IMR-90 (cell line): ENCODE measurements at regions not wholly inside any gene's neighbourhood (a gene's known extent, or its start where the extent isn't known, plus 50 kb on each side); places are given as distances from the start of the nearest gene placed in this dataset.

Experiments
- BHLHE40 ChIP-seq: fragments of 150-350 bp; IDR thresholded peaks from 2 replicates; pipeline ENCODE4 v1.6.1; 2016; ENCODE audit warnings: mild to moderate bottlenecking, low read depth, low read length
- FOS ChIP-seq: fragments of 150-350 bp; IDR thresholded peaks from 2 replicates; pipeline ENCODE4 v1.6.1; 2016; ENCODE audit warnings: low read depth, low read length
- MAZ ChIP-seq: IDR thresholded peaks from 2 replicates; pipeline ENCODE4 v1.6.1; 2012; ENCODE audit warnings: low read depth, mild to moderate bottlenecking, low read length, improper control_type of control experiment, moderate library complexity, borderline replicate concordance
- RAD21 ChIP-seq: IDR thresholded peaks from 2 replicates; pipeline ENCODE4 v1.6.1; 2012; ENCODE audit warnings: low read length, improper control_type of control experiment
- TF ChIP-seq, protein P1 (sequence below): fragments of 150-350 bp; IDR thresholded peaks from 2 replicates; pipeline ENCODE4 v1.6.1; 2016; ENCODE audit warnings: low read depth, mild to moderate bottlenecking, low read length, moderate library complexity, borderline replicate concordance
- TF ChIP-seq, protein P2 (sequence below): conservative IDR thresholded peaks from 2 replicates; pipeline ENCODE4 v1.5.1; 2012; ENCODE audit warnings: mild to moderate bottlenecking, low read depth, low read length, improper control_type of control experiment

DNA sequence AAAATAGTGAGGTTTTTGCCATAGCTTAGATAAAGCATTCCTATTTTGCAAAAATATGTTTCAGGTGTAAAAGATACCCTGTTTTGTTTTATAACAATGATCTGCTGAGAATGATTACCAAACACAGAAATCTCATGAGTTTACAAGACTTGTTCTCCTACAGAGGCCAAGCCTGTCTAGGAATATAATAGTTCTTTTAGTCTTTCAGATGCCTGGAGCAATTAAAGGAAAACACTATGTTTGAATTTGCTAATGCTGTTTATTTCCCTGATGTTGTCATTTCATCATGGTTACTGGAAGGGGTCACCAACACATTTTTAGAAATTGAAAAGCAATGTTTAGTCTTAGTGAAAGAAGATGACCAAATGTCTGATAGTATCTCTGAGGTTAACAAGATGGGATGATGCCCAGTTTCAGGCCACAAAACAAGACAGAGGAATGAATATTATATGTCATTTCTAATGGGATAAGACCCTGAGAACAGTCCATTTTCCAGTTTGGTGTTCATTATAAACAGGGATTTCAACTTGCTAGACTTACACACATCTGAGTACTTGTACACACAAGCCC, 559.9 kb downstream of the INHBA start:
- TF ChIP-seq FOS (no peak), MAZ (no peak), RAD21 (no peak), BHLHE40 (no peak)
- TF ChIP-seq, protein P1, sequence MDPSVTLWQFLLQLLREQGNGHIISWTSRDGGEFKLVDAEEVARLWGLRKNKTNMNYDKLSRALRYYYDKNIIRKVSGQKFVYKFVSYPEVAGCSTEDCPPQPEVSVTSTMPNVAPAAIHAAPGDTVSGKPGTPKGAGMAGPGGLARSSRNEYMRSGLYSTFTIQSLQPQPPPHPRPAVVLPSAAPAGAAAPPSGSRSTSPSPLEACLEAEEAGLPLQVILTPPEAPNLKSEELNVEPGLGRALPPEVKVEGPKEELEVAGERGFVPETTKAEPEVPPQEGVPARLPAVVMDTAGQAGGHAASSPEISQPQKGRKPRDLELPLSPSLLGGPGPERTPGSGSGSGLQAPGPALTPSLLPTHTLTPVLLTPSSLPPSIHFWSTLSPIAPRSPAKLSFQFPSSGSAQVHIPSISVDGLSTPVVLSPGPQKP = no peak
- TF ChIP-seq, protein P2, sequence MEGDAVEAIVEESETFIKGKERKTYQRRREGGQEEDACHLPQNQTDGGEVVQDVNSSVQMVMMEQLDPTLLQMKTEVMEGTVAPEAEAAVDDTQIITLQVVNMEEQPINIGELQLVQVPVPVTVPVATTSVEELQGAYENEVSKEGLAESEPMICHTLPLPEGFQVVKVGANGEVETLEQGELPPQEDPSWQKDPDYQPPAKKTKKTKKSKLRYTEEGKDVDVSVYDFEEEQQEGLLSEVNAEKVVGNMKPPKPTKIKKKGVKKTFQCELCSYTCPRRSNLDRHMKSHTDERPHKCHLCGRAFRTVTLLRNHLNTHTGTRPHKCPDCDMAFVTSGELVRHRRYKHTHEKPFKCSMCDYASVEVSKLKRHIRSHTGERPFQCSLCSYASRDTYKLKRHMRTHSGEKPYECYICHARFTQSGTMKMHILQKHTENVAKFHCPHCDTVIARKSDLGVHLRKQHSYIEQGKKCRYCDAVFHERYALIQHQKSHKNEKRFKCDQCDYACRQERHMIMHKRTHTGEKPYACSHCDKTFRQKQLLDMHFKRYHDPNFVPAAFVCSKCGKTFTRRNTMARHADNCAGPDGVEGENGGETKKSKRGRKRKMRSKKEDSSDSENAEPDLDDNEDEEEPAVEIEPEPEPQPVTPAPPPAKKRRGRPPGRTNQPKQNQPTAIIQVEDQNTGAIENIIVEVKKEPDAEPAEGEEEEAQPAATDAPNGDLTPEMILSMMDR = no peak
